GM12865 (cell line): ENCODE measurements at regions not wholly inside any gene's neighbourhood (a gene's known extent, or its start where the extent isn't known, plus 50 kb on each side); places are given as distances from the start of the nearest gene placed in this dataset.

Source experiments
- DNase-seq: peaks from one replicate; pipeline ENCODE4 v3.0.0; 2010; ENCODE audit warnings: low read depth
- H3K4me3 ChIP-seq: 2 replicates; pipeline ENCODE4 v1.5.1; 2011; ENCODE audit warnings: mild to moderate bottlenecking, low read depth, low read length, control low read depth
- TF ChIP-seq, protein P1 (sequence below): IDR thresholded peaks from 2 replicates; pipeline ENCODE4 v1.5.1; 2011; ENCODE audit warnings: low read length, control low read depth, low read depth, inconsistent platforms; ENCODE audit not compliant: insufficient read depth; ENCODE audit errors: missing control alignments

DNA sequence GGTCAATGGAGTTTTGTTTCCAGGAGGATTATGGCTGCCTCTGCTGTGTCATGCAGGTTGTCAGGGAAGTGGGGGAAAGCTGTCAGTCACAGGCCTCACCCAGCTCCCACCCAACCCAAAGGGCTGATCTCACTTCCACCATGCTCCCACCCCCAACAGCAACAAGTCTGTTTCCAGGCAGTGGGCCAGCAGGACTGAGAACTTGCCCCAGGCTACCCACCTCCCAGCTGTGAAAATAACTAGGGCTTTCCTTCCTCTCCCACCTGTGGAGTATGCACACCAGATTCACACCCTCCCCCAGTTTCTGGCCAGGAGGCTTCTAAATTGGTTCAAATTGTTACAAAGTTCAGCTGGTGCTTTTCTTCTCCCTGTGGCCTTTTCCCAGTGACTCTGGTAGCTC is 95.6 kb upstream of the ACVR1 start:
- DNase-seq, result no peak
- H3K4me3 ChIP-seq, result no peak overlapping the region
- TF ChIP-seq, protein P1, sequence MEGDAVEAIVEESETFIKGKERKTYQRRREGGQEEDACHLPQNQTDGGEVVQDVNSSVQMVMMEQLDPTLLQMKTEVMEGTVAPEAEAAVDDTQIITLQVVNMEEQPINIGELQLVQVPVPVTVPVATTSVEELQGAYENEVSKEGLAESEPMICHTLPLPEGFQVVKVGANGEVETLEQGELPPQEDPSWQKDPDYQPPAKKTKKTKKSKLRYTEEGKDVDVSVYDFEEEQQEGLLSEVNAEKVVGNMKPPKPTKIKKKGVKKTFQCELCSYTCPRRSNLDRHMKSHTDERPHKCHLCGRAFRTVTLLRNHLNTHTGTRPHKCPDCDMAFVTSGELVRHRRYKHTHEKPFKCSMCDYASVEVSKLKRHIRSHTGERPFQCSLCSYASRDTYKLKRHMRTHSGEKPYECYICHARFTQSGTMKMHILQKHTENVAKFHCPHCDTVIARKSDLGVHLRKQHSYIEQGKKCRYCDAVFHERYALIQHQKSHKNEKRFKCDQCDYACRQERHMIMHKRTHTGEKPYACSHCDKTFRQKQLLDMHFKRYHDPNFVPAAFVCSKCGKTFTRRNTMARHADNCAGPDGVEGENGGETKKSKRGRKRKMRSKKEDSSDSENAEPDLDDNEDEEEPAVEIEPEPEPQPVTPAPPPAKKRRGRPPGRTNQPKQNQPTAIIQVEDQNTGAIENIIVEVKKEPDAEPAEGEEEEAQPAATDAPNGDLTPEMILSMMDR, result no peak

DNA sequence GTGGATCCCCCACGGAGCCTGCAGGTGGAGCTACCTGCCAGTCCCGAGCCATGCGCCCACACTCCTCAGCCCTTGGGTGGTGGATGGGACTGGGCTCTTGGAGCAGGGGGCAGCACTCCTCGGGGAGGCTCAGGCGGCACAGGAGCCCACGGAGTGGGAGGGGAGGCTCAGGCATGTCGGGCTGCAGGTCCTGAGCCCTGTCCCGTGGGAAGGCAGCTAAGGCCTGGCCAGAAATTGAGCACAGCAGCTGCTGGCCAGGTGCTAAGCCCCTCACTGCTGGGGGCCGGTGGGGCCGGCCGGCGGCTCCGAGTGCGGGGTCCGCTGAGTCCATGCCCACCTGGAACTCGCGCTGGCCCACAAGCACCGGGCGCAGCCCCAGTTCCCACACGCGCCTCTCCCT is 91.7 kb upstream of the ACVR1 start:
- no peak overlapping the region for H3K4me3 ChIP-seq
- no peak for DNase-seq
- TF ChIP-seq, protein P1, result no peak

DNA sequence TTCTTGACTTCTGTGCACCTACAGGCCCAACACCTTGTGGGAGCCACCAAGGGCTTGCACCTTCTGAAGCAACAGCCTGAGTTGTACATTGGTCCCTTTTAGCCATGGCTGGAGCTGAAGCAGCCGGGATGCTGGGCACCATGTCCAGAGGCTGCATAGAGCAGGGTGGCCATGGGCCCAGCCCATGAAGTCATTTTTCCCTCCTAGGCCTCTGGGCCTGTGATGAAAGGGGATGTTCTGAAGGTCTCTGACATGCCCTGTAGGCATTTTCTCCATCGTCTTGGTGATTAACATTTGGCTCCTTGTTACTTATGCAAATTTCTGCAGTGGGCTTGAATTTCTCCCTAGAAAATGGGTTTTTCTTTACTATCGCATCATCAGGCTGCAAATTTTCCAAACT is 83.1 kb upstream of the ACVR1 start:
- H3K4me3 ChIP-seq, result no peak overlapping the region
- TF ChIP-seq, protein P1, result no peak
- DNase-seq, result no peak

DNA sequence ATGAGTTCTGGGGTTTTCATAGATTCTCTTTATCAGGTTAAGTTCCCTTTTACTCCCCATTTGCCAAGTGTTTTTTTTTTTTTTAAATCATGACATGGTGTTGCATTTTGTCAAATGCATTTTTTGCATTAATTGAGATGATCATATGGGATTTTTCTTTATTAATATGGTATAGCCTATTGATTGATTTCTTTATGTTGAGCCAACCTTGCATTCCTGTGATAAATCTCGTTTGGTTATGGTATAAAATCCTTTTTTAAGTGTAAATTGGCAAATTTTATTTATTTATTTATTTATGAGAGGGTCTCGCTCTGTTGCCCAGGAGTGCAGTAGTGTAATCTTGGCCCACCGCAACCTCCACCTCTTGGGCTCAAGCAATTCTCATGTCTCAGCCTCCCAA is 81.5 kb upstream of the ACVR1 start:
- TF ChIP-seq, protein P1, result no peak

GRCh38 chr2:157952558-157952957 is 76.4 kb upstream of the ACVR1 start:
- TF ChIP-seq, protein P1, result no peak
- H3K4me3 ChIP-seq, result no peak overlapping the region
- DNase-seq, result no peak

More for the DNA sequence above, 81.5 kb upstream of the ACVR1 start:
- H3K4me3 ChIP-seq, result no peak overlapping the region
- no peak for DNase-seq

DNA sequence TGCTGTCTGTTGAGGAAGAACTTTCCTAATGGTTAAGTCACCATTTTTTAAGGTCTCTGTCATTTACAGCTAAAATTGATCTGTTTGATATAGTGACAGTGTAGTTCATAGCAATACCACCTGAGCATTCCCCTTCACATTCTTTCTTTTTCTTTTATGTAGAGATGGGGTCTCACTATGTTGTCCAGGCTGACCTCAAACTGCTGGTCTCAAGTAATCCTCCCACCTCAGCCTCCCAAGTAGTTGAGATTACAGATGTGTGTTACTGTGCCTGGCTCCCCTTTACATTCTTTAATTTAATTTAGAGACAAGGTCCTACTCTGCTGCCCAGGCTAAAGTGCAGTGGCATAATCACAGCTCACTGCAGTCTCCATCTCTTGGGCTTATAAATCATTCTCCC is 72.7 kb upstream of the ACVR1 start:
- no peak overlapping the region for H3K4me3 ChIP-seq
- TF ChIP-seq, protein P1, result no peak
- DNase-seq, result no peak

DNA sequence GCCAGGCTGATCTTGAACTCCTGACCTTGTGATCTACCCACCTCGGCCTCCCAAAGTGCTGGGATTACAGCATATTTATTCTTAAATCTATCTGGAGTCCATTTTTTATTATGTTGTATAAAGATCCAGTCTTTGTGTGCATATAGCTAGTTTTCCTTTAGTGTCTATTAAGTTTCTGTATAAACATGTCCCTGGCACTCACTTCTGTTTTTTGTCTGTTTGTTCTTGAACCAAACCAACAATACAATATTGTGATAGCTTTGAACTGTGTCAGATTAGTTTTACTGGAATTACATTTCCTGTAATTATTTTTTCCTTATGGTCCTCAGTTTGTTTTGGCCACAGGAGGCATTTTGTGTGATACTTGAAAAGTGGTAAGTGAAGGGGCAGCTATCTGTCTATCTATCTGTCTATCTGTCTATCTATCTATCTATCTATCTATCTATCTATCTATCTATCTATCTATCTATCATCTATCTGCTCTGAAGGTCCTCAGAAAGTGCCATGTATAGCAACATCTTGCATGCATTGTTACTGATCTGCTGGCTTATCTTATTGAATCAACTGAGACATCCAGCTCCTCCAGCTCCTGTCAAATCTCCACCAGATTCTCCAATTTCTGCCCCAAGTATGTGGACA is 70.9 kb upstream of the ACVR1 start:
- DNase-seq, result no peak
- TF ChIP-seq, protein P1, result no peak
- no peak overlapping the region for H3K4me3 ChIP-seq
